Uterus (tissue), 2 donors: ENCODE measurements at regions not wholly inside any gene's neighbourhood (a gene's known extent, or its start where the extent isn't known, plus 50 kb on each side); places are given as distances from the start of the nearest gene placed in this dataset.

Experiments used
- POLR2A ChIP-seq, 2 donors: fragments of 450-650 bp; IDR thresholded peaks; one replicate each; pipeline ENCODE4 v1.6.1; 2016; ENCODE audit warnings: antibody characterized with exemption in 2 of 2, mild to moderate bottlenecking in 1 of 2, moderate library complexity in 1 of 2
- TF ChIP-seq, protein P1 (sequence below), 4 experiments: fragments of 200-600 bp in 2 of 4; fragments of 450-650 bp in 2 of 4; sonication (generic) in 2 of 4; IDR thresholded peaks; one replicate each; pipeline ENCODE4 v1.5.1; 2016 to 2019; ENCODE audit warnings: antibody characterized with exemption in 4 of 4, mild to moderate bottlenecking in 2 of 4, moderate library complexity in 1 of 4

DNA sequence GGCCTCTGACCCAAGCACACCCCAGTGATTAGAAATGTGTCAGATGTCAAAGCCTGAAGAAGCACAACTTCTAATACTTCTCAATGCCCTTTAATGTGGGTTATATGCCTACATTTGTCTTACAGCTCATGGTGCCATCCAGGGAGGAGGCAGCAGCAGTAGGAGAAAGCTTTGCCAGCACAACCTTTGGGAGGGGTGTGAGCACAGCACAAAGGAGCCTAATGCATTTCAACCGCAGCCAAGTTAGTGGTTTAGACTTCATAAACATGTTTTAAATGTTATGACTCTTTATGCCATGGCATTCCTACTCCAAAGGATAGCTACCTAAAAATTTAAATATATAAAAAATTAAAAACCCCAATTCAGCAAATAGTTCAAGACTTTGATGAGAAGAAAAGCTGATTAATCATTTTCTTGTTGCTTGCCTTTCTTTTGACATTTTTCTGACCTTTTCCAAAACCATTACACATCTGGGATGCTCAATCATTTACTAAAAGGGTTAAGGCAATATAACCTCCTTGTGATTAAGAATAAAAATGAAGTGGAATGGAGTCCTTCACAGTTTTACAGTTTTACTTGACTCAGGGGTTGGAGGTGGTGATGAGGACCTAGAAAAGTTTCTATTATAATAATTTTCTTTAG, 142.7 kb downstream of the DLEU7 start:
- TF ChIP-seq, protein P1, sequence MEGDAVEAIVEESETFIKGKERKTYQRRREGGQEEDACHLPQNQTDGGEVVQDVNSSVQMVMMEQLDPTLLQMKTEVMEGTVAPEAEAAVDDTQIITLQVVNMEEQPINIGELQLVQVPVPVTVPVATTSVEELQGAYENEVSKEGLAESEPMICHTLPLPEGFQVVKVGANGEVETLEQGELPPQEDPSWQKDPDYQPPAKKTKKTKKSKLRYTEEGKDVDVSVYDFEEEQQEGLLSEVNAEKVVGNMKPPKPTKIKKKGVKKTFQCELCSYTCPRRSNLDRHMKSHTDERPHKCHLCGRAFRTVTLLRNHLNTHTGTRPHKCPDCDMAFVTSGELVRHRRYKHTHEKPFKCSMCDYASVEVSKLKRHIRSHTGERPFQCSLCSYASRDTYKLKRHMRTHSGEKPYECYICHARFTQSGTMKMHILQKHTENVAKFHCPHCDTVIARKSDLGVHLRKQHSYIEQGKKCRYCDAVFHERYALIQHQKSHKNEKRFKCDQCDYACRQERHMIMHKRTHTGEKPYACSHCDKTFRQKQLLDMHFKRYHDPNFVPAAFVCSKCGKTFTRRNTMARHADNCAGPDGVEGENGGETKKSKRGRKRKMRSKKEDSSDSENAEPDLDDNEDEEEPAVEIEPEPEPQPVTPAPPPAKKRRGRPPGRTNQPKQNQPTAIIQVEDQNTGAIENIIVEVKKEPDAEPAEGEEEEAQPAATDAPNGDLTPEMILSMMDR (IDR thresholded peaks at IDR 0.05) = no peak
- TF ChIP-seq POLR2A (IDR thresholded peaks at IDR 0.05) = no peak
